Glutamatergic neuron (in vitro differentiated cells): ENCODE measurements at regions not wholly inside any gene's neighbourhood (a gene's known extent, or its start where the extent isn't known, plus 50 kb on each side); places are given as distances from the start of the nearest gene placed in this dataset.

Source experiments
- DNase-seq: peaks from one replicate; pipeline ENCODE4 v3.0.0; 2022
- H3K27ac Mint-ChIP-seq: one replicate; pipeline ENCODE4 v1.8.0; 2020; ENCODE audit warnings: mild to moderate bottlenecking, mixed read lengths, inconsistent platforms; ENCODE audit not compliant: unreplicated experiment
- H3K27me3 Mint-ChIP-seq: one replicate; pipeline ENCODE4 v1.8.0; 2020; ENCODE audit warnings: mild to moderate bottlenecking, moderate library complexity, mixed read lengths, inconsistent platforms; ENCODE audit not compliant: unreplicated experiment
- H3K36me3 Mint-ChIP-seq: one replicate; pipeline ENCODE4 v1.8.0; 2020; ENCODE audit warnings: mild to moderate bottlenecking, mixed read lengths, inconsistent platforms; ENCODE audit not compliant: unreplicated experiment
- H3K4me1 Mint-ChIP-seq: one replicate; pipeline ENCODE4 v1.8.0; 2020; ENCODE audit warnings: mild to moderate bottlenecking, low read depth, mixed read lengths, inconsistent platforms; ENCODE audit not compliant: unreplicated experiment
- H3K4me3 Mint-ChIP-seq: one replicate; pipeline ENCODE4 v1.8.0; 2020; ENCODE audit warnings: mild to moderate bottlenecking, mixed read lengths, inconsistent platforms; ENCODE audit not compliant: unreplicated experiment
- H3K9me3 Mint-ChIP-seq: one replicate; pipeline ENCODE4 v1.8.0; 2020; ENCODE audit warnings: mild to moderate bottlenecking, moderate library complexity, mixed read lengths, inconsistent platforms; ENCODE audit not compliant: unreplicated experiment
- CTCF ChIP-seq: fragments of 200-600 bp; sonication (generic); IDR thresholded peaks from one replicate; pipeline ENCODE4 v1.5.0; 2021; ENCODE audit not compliant: partially characterized antibody, unreplicated experiment

GRCh38 chr6:118394106-118394505 lies 154.0 kb upstream of the PLN start:
- Mint-ChIP-seq H3K4me3 (no peak overlapping the region), H3K27me3 (peaks cover 2% of the 10 kb centered on the region), H3K36me3 (no peaks in the 10 kb centered on the region), H3K9me3 (no peaks in the 10 kb centered on the region), H3K27ac (no peak overlapping the region), H3K4me1 (no peaks in the 10 kb centered on the region)
- DNase-seq = no peak
- TF ChIP-seq CTCF = no peak

- H3K36me3 Mint-ChIP-seq = no peaks in the 10 kb centered on the region
- no peak for DNase-seq
- H3K27me3 Mint-ChIP-seq = no peaks in the 10 kb centered on the region
- H3K9me3 Mint-ChIP-seq = peaks cover 1% of the 10 kb centered on the region
- H3K4me3 Mint-ChIP-seq = no peak overlapping the region
- H3K4me1 Mint-ChIP-seq = no peaks in the 10 kb centered on the region
- TF ChIP-seq CTCF = no peak
- H3K27ac Mint-ChIP-seq = no peak overlapping the region
Measured at GRCh38 chr6:118396969-118397368, 151.1 kb upstream of the PLN start.

- no peaks in the 10 kb centered on the region for H3K27me3 Mint-ChIP-seq
- H3K36me3 Mint-ChIP-seq = no peaks in the 10 kb centered on the region
- no peak overlapping the region for H3K4me3 Mint-ChIP-seq
- peaks cover 1% of the 10 kb centered on the region for H3K9me3 Mint-ChIP-seq
- TF ChIP-seq CTCF = no peak
- no peak for DNase-seq
- no peaks in the 10 kb centered on the region for H3K4me1 Mint-ChIP-seq
- H3K27ac Mint-ChIP-seq = no peak overlapping the region
Measured at GRCh38 chr6:118397671-118398465, 150.2 kb upstream of the PLN start.

- Mint-ChIP-seq H3K27ac (no peak overlapping the region), H3K36me3 (no peaks in the 10 kb centered on the region), H3K27me3 (no peaks in the 10 kb centered on the region), H3K4me1 (no peaks in the 10 kb centered on the region), H3K4me3 (no peak overlapping the region), H3K9me3 (peaks cover 1% of the 10 kb centered on the region)
- no peak for DNase-seq
- no peak for TF ChIP-seq CTCF
Measured at GRCh38 chr6:118400098-118400497, 148.0 kb upstream of the PLN start.

- no peak for DNase-seq
- Mint-ChIP-seq H3K36me3 (no peaks in the 10 kb centered on the region), H3K9me3 (peaks cover 3% of the 10 kb centered on the region), H3K4me3 (no peak overlapping the region), H3K4me1 (no peaks in the 10 kb centered on the region), H3K27me3 (no peaks in the 10 kb centered on the region), H3K27ac (no peak overlapping the region)
- no peak for TF ChIP-seq CTCF
Measured at GRCh38 chr6:118400582-118400981, 147.5 kb upstream of the PLN start.
